GM12892 (cell line): ENCODE measurements at regions not wholly inside any gene's neighbourhood (a gene's known extent, or its start where the extent isn't known, plus 50 kb on each side); places are given as distances from the start of the nearest gene placed in this dataset.

ENCODE experiments used
- POLR2A ChIP-seq: IDR thresholded peaks from 2 replicates; pipeline ENCODE4 v1.6.1; 2011; ENCODE audit warnings: low read depth, low read length, control low read depth
- POLR2AphosphoS5 ChIP-seq: IDR thresholded peaks from 2 replicates; pipeline ENCODE4 v1.6.1; 2011; ENCODE audit warnings: low read depth, low read length, control low read depth
- TAF1 ChIP-seq: IDR thresholded peaks from 2 replicates; pipeline ENCODE4 v1.6.1; 2011; ENCODE audit warnings: low read depth, mild to moderate bottlenecking, control low read depth, low read length, borderline replicate concordance

DNA sequence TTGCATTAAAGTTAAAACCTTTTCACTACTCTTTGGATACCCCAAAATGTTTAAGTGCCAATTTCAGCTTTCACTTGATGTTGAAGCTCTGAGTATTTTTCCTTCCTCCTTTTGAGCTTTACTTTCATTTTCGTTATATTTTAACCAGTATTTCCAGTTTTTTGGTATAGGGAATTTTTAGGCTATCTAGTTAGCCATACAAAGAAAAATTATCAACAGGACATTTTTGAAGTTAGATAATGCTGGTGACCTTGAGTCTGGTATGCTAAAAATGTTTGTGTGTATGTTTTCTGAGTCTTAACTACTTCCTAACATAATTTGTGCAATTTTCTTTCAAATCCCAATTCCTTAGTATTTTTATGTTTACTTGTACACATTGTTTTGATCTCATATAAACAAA lies 284.8 kb downstream of the OTOL1 start:
- TF ChIP-seq POLR2A = no peak
- TF ChIP-seq TAF1 = no peak
- no peak for TF ChIP-seq POLR2AphosphoS5
